SU-DHL-6 (cell line): ENCODE measurements at regions not wholly inside any gene's neighbourhood (a gene's known extent, or its start where the extent isn't known, plus 50 kb on each side); places are given as distances from the start of the nearest gene placed in this dataset.

ENCODE experiments used
- EZH2phosphoT487 ChIP-seq: fragments of 200-600 bp; sonication (generic), shearing (Covaris generic); conservative IDR thresholded peaks from 2 replicates; pipeline ENCODE4 v1.6.1; 2018; ENCODE audit warnings: mild to moderate bottlenecking, antibody characterized with exemption, low read length, moderate library complexity, mixed read lengths
- TF ChIP-seq, protein P1 (sequence below): fragments of 200-600 bp; sonication (generic); IDR thresholded peaks from one replicate; pipeline ENCODE4 v1.5.1; 2017; ENCODE audit warnings: antibody characterized with exemption, mild to moderate bottlenecking, low read length, moderate library complexity; ENCODE audit not compliant: insufficient read depth, poor library complexity, severe bottlenecking

DNA sequence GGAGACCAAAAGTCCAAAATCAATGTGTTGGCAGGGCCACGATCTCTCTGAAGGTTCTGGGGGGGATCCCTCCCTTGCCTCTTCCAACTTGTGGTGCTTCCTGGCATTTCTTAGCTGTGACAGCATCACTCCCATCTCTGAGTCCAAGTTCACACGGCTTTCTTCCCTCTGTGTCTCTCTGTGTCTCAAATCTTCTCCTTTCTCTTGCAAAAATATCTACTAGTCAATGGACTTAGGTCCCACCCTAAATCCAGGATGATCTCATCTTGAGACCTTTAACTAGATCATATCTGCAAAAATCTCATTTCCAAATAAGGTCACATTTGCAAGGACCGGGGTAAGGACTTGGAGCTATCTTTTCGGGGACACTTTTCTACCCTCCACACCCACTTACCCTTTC is 186.1 kb downstream of the HSD17B3 start:
- TF ChIP-seq, protein P1, sequence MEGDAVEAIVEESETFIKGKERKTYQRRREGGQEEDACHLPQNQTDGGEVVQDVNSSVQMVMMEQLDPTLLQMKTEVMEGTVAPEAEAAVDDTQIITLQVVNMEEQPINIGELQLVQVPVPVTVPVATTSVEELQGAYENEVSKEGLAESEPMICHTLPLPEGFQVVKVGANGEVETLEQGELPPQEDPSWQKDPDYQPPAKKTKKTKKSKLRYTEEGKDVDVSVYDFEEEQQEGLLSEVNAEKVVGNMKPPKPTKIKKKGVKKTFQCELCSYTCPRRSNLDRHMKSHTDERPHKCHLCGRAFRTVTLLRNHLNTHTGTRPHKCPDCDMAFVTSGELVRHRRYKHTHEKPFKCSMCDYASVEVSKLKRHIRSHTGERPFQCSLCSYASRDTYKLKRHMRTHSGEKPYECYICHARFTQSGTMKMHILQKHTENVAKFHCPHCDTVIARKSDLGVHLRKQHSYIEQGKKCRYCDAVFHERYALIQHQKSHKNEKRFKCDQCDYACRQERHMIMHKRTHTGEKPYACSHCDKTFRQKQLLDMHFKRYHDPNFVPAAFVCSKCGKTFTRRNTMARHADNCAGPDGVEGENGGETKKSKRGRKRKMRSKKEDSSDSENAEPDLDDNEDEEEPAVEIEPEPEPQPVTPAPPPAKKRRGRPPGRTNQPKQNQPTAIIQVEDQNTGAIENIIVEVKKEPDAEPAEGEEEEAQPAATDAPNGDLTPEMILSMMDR, result no peak
- TF ChIP-seq EZH2phosphoT487, result no peak
